Gastrocnemius medialis (tissue), 4 donors: ENCODE measurements at regions not wholly inside any gene's neighbourhood (a gene's known extent, or its start where the extent isn't known, plus 50 kb on each side); places are given as distances from the start of the nearest gene placed in this dataset.

Source experiments
- ATAC-seq, 2 donors: fragments of 150-250 bp; one replicate each; pipeline ENCODE4 v1.9.1; 2016
- DNase-seq, 2 donors: peaks; one replicate each; pipeline ENCODE4 v3.0.0-alpha.2; 2019
- H3K27ac ChIP-seq, 4 donors: fragments of 200-600 bp; sonication (generic); 1 replicate in 1 of 4; 2 replicates in 3 of 4; pipeline ENCODE4 v1.5.1; 2016 to 2018; ENCODE audit warnings: mild to moderate bottlenecking in 2 of 4, moderate library complexity in 1 of 4
- H3K27me3 ChIP-seq, 3 donors: fragments of 200-600 bp; sonication (generic) in 2 of 3; 1 replicate in 1 of 3; 2 replicates in 2 of 3; pipeline versions ENCODE4 v1.5.1 to v1.6.0; 2016 to 2019; ENCODE audit warnings: mild to moderate bottlenecking in 1 of 3, moderate library complexity in 1 of 3
- H3K36me3 ChIP-seq, 2 donors: fragments of 200-600 bp; sonication (generic) in 1 of 2; one replicate each; pipeline ENCODE4 v1.5.1; 2017 to 2018
- H3K4me1 ChIP-seq, 2 donors: fragments of 200-600 bp; sonication (generic) in 1 of 2; one replicate each; pipeline ENCODE4 v1.5.1; 2016 to 2017; ENCODE audit warnings: mild to moderate bottlenecking in 2 of 2
- H3K4me3 ChIP-seq, 4 donors: fragments of 200-600 bp; sonication (generic) in 3 of 4; 1 replicate in 1 of 4; 2 replicates in 3 of 4; pipeline ENCODE4 v1.5.1; 2016 to 2019; ENCODE audit warnings: mild to moderate bottlenecking in 2 of 4
- H3K9me3 ChIP-seq, 3 donors: fragments of 200-600 bp; sonication (generic) in 2 of 3; 1 replicate in 1 of 3; 2 replicates in 2 of 3; pipeline ENCODE4 v1.5.1; 2016 to 2019
- CTCF ChIP-seq, 5 experiments: fragments of 450-650 bp in 3 of 5; fragments of 200-600 bp in 2 of 5; sonication (generic) in 2 of 5; IDR thresholded peaks in 4 of 5; conservative IDR thresholded peaks in 1 of 5; 1 replicate in 4 of 5; 2 replicates in 1 of 5; pipeline ENCODE4 v1.5.1; 2016 to 2019; ENCODE audit warnings: antibody characterized with exemption in 5 of 5, mild to moderate bottlenecking in 3 of 5, moderate library complexity in 3 of 5
- POLR2A ChIP-seq, 2 donors: fragments of 450-650 bp; IDR thresholded peaks; one replicate each; pipeline ENCODE4 v1.6.1; 2017; ENCODE audit warnings: antibody characterized with exemption in 2 of 2, mild to moderate bottlenecking in 2 of 2, moderate library complexity in 2 of 2
- in situ Hi-C, 4 donors: fragments of 200-750 bp; cut with MboI; loops; one replicate each; pipeline versions ENCODE4 v1.15.0 to v1.8.0; 2017; ENCODE audit warnings: low sequenced_read_pairs in 4 of 4
- intact Hi-C: fragments of 100-400 bp; cut with DNase I; formaldehyde crosslinking; loops from one replicate; pipeline ENCODE4 v1.15.1; 2023; ENCODE audit warnings: low total_unique reads

GRCh38 chr13:71115301-71115700 is 751.7 kb downstream of the DACH1 start:
- in situ Hi-C loops = no loop called here

GRCh38 chr13:71096421-71096820 is 770.6 kb downstream of the DACH1 start:
- Histone ChIP-seq H3K4me3 (no peak overlapping the region), H3K4me1 (no peaks in the 10 kb centered on the region), H3K27ac (no peak overlapping the region), H3K27me3 (no peaks in the 10 kb centered on the region), H3K9me3 (no peaks in the 10 kb centered on the region), H3K36me3 (no peaks in the 10 kb centered on the region)
- in situ Hi-C loops (no loop called here), intact Hi-C loops (no loop called here)
- no peak for ATAC-seq
- no peak for DNase-seq
- TF ChIP-seq POLR2A (IDR thresholded peaks at IDR 0.05) = no peak

More at GRCh38 chr13:71115301-71115700, 751.7 kb downstream of the DACH1 start:
- intact Hi-C loops = no loop called here
- H3K27me3 ChIP-seq = no peaks in the 10 kb centered on the region
- no peak for ATAC-seq
- DNase-seq = no peak
- H3K4me3 ChIP-seq = no peak overlapping the region
- H3K4me1 ChIP-seq = no peaks in the 10 kb centered on the region
- H3K36me3 ChIP-seq = no peaks in the 10 kb centered on the region
- TF ChIP-seq POLR2A (IDR thresholded peaks at IDR 0.05) (no peak), CTCF (IDR thresholded peaks at IDR 0.05 in 4 of 5, conservative IDR thresholded peaks at IDR 0.05 in 1 of 5) (no peak)
- H3K9me3 ChIP-seq = no peaks in the 10 kb centered on the region
- no peak overlapping the region for H3K27ac ChIP-seq

GRCh38 chr13:71090990-71091389 is 776.0 kb downstream of the DACH1 start:
- Histone ChIP-seq H3K27ac (no peak overlapping the region), H3K4me1 (no peaks in the 10 kb centered on the region), H3K9me3 (no peaks in the 10 kb centered on the region), H3K27me3 (no peaks in the 10 kb centered on the region), H3K36me3 (no peaks in the 10 kb centered on the region), H3K4me3 (no peak overlapping the region)
- intact Hi-C loops = no loop called here
- in situ Hi-C loops = no loop called here
- no peak for ATAC-seq
- TF ChIP-seq POLR2A (IDR thresholded peaks at IDR 0.05) (no peak), CTCF (IDR thresholded peaks at IDR 0.05 in 4 of 5, conservative IDR thresholded peaks at IDR 0.05 in 1 of 5) (no peak)
- no peak for DNase-seq

GRCh38 chr13:71089056-71089455 is 777.9 kb downstream of the DACH1 start:
- Histone ChIP-seq H3K27ac (no peak overlapping the region), H3K4me1 (no peaks in the 10 kb centered on the region), H3K9me3 (no peaks in the 10 kb centered on the region), H3K4me3 (no peak overlapping the region), H3K27me3 (no peaks in the 10 kb centered on the region), H3K36me3 (no peaks in the 10 kb centered on the region)
- no peak for ATAC-seq
- no peak for DNase-seq
- in situ Hi-C loops (no loop called here), intact Hi-C loops (no loop called here)
- TF ChIP-seq CTCF (IDR thresholded peaks at IDR 0.05 in 4 of 5, conservative IDR thresholded peaks at IDR 0.05 in 1 of 5) (no peak), POLR2A (IDR thresholded peaks at IDR 0.05) (no peak)

- Histone ChIP-seq H3K4me1 (no peaks in the 10 kb centered on the region), H3K27me3 (no peaks in the 10 kb centered on the region), H3K27ac (no peak overlapping the region), H3K4me3 (no peak overlapping the region), H3K36me3 (no peaks in the 10 kb centered on the region), H3K9me3 (no peaks in the 10 kb centered on the region)
- in situ Hi-C loops (no loop called here), intact Hi-C loops (no loop called here)
- no peak for DNase-seq
- no peak for ATAC-seq
- no peak for TF ChIP-seq POLR2A (IDR thresholded peaks at IDR 0.05)
- no peak for TF ChIP-seq CTCF (IDR thresholded peaks at IDR 0.05 in 4 of 5, conservative IDR thresholded peaks at IDR 0.05 in 1 of 5)
Measured at GRCh38 chr13:71087432-71087831, 779.6 kb downstream of the DACH1 start.
